HepG2 (cell line): ENCODE measurements at regions not wholly inside any gene's neighbourhood (a gene's known extent, or its start where the extent isn't known, plus 50 kb on each side); places are given as distances from the start of the nearest gene placed in this dataset.

ENCODE experiments used
- ATAC-seq: fragments of 200-7000 bp; cut with Tn5 transposase; 3 replicates; pipeline ENCODE4 v1.9.1; 2020; ENCODE audit warnings: mild to moderate bottlenecking, moderate library complexity
- BruUV-seq: library from RNA; stranded (reverse); fragments of 400-500 nt; replicated peaks from 2 replicates; lab custom pipeline; 2021; lab: Mats Ljungman, UMichigan
- CTCF ChIA-PET: fragments of 300-600 bp; formaldehyde crosslinking; extraction: SDS; loops from one replicate; lab custom pipeline; 2021; ENCODE audit warnings: low total read pairs, inconsistent platforms, low intra/inter-chr PET ratio; lab: Yijun Ruan, JAX
- POLR2A ChIA-PET: fragments of 350-600 bp; sonication (Branson Sonifier 250); formaldehyde crosslinking; loops from one replicate; lab custom pipeline; 2020; ENCODE audit warnings: antibody characterized with exemption, inconsistent platforms; lab: Yijun Ruan, JAX
- DNase-seq: peaks from one replicate; pipeline ENCODE4 v3.0.0-alpha.2; 2015; ENCODE audit warnings: low spot score
- FAIRE-seq: peaks from 3 replicates; lab custom pipeline; 2011; peaks lifted over from hg19 to GRCh38; lab: Jason Lieb, UNC
- H2AFZ ChIP-seq: one replicate; pipeline ENCODE4 v1.6.1; 2011; ENCODE audit warnings: low read length, inconsistent platforms
- H3K27ac ChIP-seq: fragments of 300-600 bp; 3 replicates; pipeline ENCODE4 v1.8.0; 2011; ENCODE audit warnings: mixed run types, mild to moderate bottlenecking, mixed read lengths, low read length, inconsistent platforms; ENCODE audit not compliant: insufficient read depth; ENCODE audit errors: extremely low read length
- H3K27me3 ChIP-seq, 2 experiments: fragments of 200-600 bp in 1 of 2; 2 replicates in 1 of 2; 3 replicates in 1 of 2; pipeline versions ENCODE4 v1.6.0 to v1.8.0; 2011; ENCODE audit warnings: low read length in 2 of 2, mild to moderate bottlenecking in 2 of 2, moderate library complexity in 2 of 2, inconsistent platforms in 1 of 2; ENCODE audit not compliant: insufficient read depth in 2 of 2, control insufficient read depth in 1 of 2
- H3K36me3 ChIP-seq, 2 experiments: fragments of 200-600 bp in 1 of 2; replicated peaks in 1 of 2; 2 replicates in 1 of 2; 3 replicates in 1 of 2; pipeline versions ENCODE4 v1.5.1 to v1.8.0; 2011; ENCODE audit warnings: low read length in 2 of 2, inconsistent platforms in 1 of 2; ENCODE audit not compliant: insufficient read depth in 2 of 2, control insufficient read depth in 1 of 2
- H3K4me1 ChIP-seq: 2 replicates; pipeline ENCODE4 v1.5.1; 2012; ENCODE audit warnings: low read length, inconsistent platforms; ENCODE audit not compliant: insufficient read depth
- H3K4me2 ChIP-seq: 2 replicates; pipeline ENCODE4 v1.6.0; 2011; ENCODE audit warnings: low read depth, low read length, inconsistent platforms
- H3K4me3 ChIP-seq, 3 experiments: fragments of 200-600 bp in 1 of 3; sonication (generic), shearing (Covaris generic) in 1 of 3; replicated peaks in 1 of 3; 2 replicates each; pipeline ENCODE4 v1.5.1; 2011 to 2016; ENCODE audit warnings: low read length in 3 of 3, inconsistent platforms in 2 of 3, low read depth in 2 of 3, mild to moderate bottlenecking in 2 of 3, control low read depth in 1 of 3, mixed read lengths in 1 of 3; ENCODE audit not compliant: insufficient read depth in 1 of 3
- H3K79me2 ChIP-seq: one replicate; pipeline ENCODE4 v1.6.1; 2011; ENCODE audit warnings: low read length, inconsistent platforms; ENCODE audit not compliant: insufficient read depth
- H3K9ac ChIP-seq: 2 replicates; pipeline ENCODE4 v1.6.0; 2011; ENCODE audit warnings: mild to moderate bottlenecking, low read depth, low read length, inconsistent platforms; ENCODE audit not compliant: insufficient read depth
- H3K9me3 ChIP-seq: 2 replicates; pipeline ENCODE4 v1.5.1; 2012; ENCODE audit warnings: mild to moderate bottlenecking, low read length
- H4K20me1 ChIP-seq: 2 replicates; pipeline ENCODE4 v1.6.0; 2011; ENCODE audit warnings: inconsistent platforms, mild to moderate bottlenecking, low read length, moderate library complexity; ENCODE audit not compliant: insufficient read depth
- ARNT ChIP-seq: fragments of 450-650 bp; IDR thresholded peaks from 2 replicates; pipeline ENCODE4 v1.6.1; 2017
- CENPBD1 ChIP-seq: sonication (generic); formaldehyde crosslinking; IDR thresholded peaks from 2 replicates; pipeline ENCODE4 v1.8.0; 2022; ENCODE audit warnings: missing genetic modification reagents, low read depth, mild to moderate bottlenecking, borderline replicate concordance
- HDAC2 ChIP-seq: sonication (generic); formaldehyde crosslinking; IDR thresholded peaks from 2 replicates; pipeline ENCODE4 v1.4.0; 2020; ENCODE audit warnings: missing genetic modification reagents
- HHEX ChIP-seq: IDR thresholded peaks from 2 replicates; pipeline ENCODE4 v1.6.1; 2016; ENCODE audit warnings: control low read depth
- HMG20B ChIP-seq: conservative IDR thresholded peaks from 2 replicates; pipeline ENCODE4 v1.6.1; 2016; ENCODE audit warnings: missing genetic modification reagents, missing compliant biosample characterization
- HNF4A ChIP-seq: sonication (generic); formaldehyde crosslinking; IDR thresholded peaks from 2 replicates; pipeline ENCODE4 v1.4.0; 2020; ENCODE audit warnings: missing genetic modification reagents
- KDM3A ChIP-seq: IDR thresholded peaks from 2 replicates; pipeline ENCODE4 v1.6.1; 2018; ENCODE audit warnings: low read depth, missing compliant biosample characterization
- PATZ1 ChIP-seq: sonication (generic); formaldehyde crosslinking; IDR thresholded peaks from 2 replicates; pipeline ENCODE4 v1.4.0; 2020; ENCODE audit warnings: missing genetic modification reagents
- SCMH1 ChIP-seq: sonication (generic); formaldehyde crosslinking; IDR thresholded peaks from 2 replicates; pipeline ENCODE4 v1.9.0; 2021; ENCODE audit warnings: missing genetic modification reagents, mild to moderate bottlenecking, borderline replicate concordance
- TCF12 ChIP-seq, 2 experiments: fragments of 450-650 bp in 1 of 2; sonication (generic) in 1 of 2; formaldehyde crosslinking in 1 of 2; IDR thresholded peaks; 2 replicates each; pipeline versions ENCODE4 v1.6.1 to v1.8.0; 2017 to 2022; ENCODE audit warnings: antibody characterized with exemption in 1 of 2, mild to moderate bottlenecking in 1 of 2, missing genetic modification reagents in 1 of 2, moderate library complexity in 1 of 2
- ZBTB3 ChIP-seq: sonication (generic); formaldehyde crosslinking; IDR thresholded peaks from 2 replicates; pipeline ENCODE4 v1.4.0; 2020; ENCODE audit warnings: low read depth, mild to moderate bottlenecking, moderate library complexity, missing genetic modification reagents, borderline replicate concordance
- ZEB1 ChIP-seq: IDR thresholded peaks from 2 replicates; pipeline ENCODE4 v1.6.1; 2012; ENCODE audit warnings: mild to moderate bottlenecking, low read depth, inconsistent platforms; ENCODE audit not compliant: insufficient replicate concordance
- ZFX ChIP-seq: sonication (generic); formaldehyde crosslinking; IDR thresholded peaks from 2 replicates; pipeline ENCODE4 v1.4.0; 2020; ENCODE audit warnings: mild to moderate bottlenecking, low read depth, missing genetic modification reagents, moderate library complexity
- ZNF441 ChIP-seq: sonication (generic); formaldehyde crosslinking; IDR thresholded peaks from 2 replicates; pipeline ENCODE4 v1.7.0; 2021; ENCODE audit warnings: missing genetic modification reagents, borderline replicate concordance
- ZNF451 ChIP-seq: sonication (generic); formaldehyde crosslinking; IDR thresholded peaks from 2 replicates; pipeline ENCODE4 v1.5.0; 2020; ENCODE audit warnings: mild to moderate bottlenecking, missing genetic modification reagents
- ZNF543 ChIP-seq: sonication (generic); formaldehyde crosslinking; IDR thresholded peaks from 2 replicates; pipeline ENCODE4 v1.4.0; 2020; ENCODE audit warnings: mild to moderate bottlenecking, missing genetic modification reagents
- ZNF879 ChIP-seq: sonication (generic); formaldehyde crosslinking; IDR thresholded peaks from 2 replicates; pipeline ENCODE4 v1.8.1; 2023; ENCODE audit warnings: missing genetic modification reagents
- WGBS: methylation state at CpG from one replicate; pipeline ENCODE4 v1.1.6; 2017; ENCODE audit warnings: low lambda C conversion rate; 5-methylcytosine and 5-hydroxymethylcytosine counted together
- in situ Hi-C: cut with HindIII; loops from 2 replicates; pipeline ENCODE4 v1.10.0; 2017; ENCODE audit warnings: low pct_unique_long_range_greater_than_20kb; ENCODE audit not compliant: extremely low pct_ligation_motif_present
- intact Hi-C: fragments of 100-400 bp; cut with micrococcal nuclease; formaldehyde crosslinking; loops from one replicate; pipeline ENCODE4 v1.10.0; 2022; ENCODE audit not compliant: unreplicated experiment
- TF ChIP-seq, protein P1 (sequence below): sonication (generic); formaldehyde crosslinking; conservative IDR thresholded peaks from 2 replicates; pipeline ENCODE4 v1.4.0; 2020; ENCODE audit warnings: missing genetic modification reagents

DNA sequence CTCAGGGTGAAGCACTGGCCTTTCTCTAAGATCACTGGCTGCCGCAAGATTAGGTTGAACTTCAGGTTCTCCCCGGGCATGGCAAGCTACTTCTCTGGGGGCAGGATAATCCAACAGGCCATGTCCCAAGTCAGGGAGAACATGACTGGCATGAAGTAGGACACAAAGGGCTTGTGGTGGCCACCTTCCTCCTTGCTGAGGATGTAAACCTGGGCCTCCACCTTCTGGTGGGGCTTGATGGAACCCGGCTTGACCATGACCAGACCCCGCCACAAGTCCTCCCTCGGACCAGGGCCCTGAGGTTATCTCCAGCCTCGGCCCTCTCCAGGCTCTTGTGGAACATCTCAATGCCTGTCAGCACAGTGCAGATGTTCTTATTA, 211.1 kb upstream of the WSB1 start:
- in situ Hi-C loops: no loop called here
- Histone ChIP-seq H3K9ac (no peak overlapping the region), H2AFZ (no peak overlapping the region), H3K79me2 (no peaks in the 10 kb centered on the region), H3K27ac (no peak overlapping the region), H4K20me1 (no peaks in the 10 kb centered on the region), H3K9me3 (no peaks in the 10 kb centered on the region), H3K4me1 (no peaks in the 10 kb centered on the region), H3K36me3 (no peaks in the 10 kb centered on the region), H3K27me3 (0 out of 5 replicates have a peak, but pooled peaks cover 0 to 8% of the 10 kb centered on the region in 2 experiments), H3K4me3 (no peak overlapping the region), H3K4me2 (no peak overlapping the region)
- 40% methylated on average over 1 of the region's 6 CpGs for WGBS
- TF ChIP-seq HHEX (CRISPR knock-in tag): no peak
- TF ChIP-seq ZEB1: no peak
- no peak for TF ChIP-seq ZNF451 (CRISPR knock-in tag)
- TF ChIP-seq ZNF543 (CRISPR knock-in tag): no peak
- no peak for TF ChIP-seq ZFX (CRISPR knock-in tag)
- TF ChIP-seq ARNT: no peak
- no peak for TF ChIP-seq ZBTB3 (CRISPR knock-in tag)
- TF ChIP-seq PATZ1 (CRISPR knock-in tag): no peak
- TF ChIP-seq TCF12 (IDR thresholded peaks at IDR 0.05): no peak
- TF ChIP-seq TCF12 (CRISPR knock-in tag; IDR thresholded peaks at IDR 0.05): no peak
- TF ChIP-seq ZNF879 (CRISPR knock-in tag): no peak
- no peak for TF ChIP-seq SCMH1 (CRISPR knock-in tag)
- TF ChIP-seq KDM3A: no peak
- TF ChIP-seq, protein P1, sequence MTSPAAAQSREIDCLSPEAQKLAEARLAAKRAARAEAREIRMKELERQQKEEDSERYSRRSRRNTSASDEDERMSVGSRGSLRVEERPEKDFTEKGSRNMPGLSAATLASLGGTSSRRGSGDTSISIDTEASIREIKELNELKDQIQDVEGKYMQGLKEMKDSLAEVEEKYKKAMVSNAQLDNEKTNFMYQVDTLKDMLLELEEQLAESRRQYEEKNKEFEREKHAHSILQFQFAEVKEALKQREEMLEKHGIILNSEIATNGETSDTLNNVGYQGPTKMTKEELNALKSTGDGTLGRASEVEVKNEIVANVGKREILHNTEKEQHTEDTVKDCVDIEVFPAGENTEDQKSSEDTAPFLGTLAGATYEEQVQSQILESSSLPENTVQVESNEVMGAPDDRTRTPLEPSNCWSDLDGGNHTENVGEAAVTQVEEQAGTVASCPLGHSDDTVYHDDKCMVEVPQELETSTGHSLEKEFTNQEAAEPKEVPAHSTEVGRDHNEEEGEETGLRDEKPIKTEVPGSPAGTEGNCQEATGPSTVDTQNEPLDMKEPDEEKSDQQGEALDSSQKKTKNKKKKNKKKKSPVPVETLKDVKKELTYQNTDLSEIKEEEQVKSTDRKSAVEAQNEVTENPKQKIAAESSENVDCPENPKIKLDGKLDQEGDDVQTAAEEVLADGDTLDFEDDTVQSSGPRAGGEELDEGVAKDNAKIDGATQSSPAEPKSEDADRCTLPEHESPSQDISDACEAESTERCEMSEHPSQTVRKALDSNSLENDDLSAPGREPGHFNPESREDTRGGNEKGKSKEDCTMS (CRISPR knock-in tag): no peak
- no peak for TF ChIP-seq ZNF441 (CRISPR knock-in tag)
- no peak for TF ChIP-seq HMG20B
- no peak for TF ChIP-seq HNF4A (CRISPR knock-in tag)
- TF ChIP-seq HDAC2 (CRISPR knock-in tag): no peak
- TF ChIP-seq CENPBD1 (CRISPR knock-in tag): no peak
- ChIA-PET CTCF (no interaction called here), POLR2A (no interaction called here)
- intact Hi-C loops: loop anchor here (10.0 kb wide), 1 partner anchor 1842 kb away; no protein-coding TSS in a partner anchor
- no TSS peak for BruUV-seq
- ATAC-seq (no peak), FAIRE-seq (no peak), DNase-seq (no peak)
